ENCODE measurements at regions not wholly inside any gene's neighbourhood (a gene's known extent, or its start where the extent isn't known, plus 50 kb on each side); places are given as distances from the start of the nearest gene placed in this dataset.

DNA sequence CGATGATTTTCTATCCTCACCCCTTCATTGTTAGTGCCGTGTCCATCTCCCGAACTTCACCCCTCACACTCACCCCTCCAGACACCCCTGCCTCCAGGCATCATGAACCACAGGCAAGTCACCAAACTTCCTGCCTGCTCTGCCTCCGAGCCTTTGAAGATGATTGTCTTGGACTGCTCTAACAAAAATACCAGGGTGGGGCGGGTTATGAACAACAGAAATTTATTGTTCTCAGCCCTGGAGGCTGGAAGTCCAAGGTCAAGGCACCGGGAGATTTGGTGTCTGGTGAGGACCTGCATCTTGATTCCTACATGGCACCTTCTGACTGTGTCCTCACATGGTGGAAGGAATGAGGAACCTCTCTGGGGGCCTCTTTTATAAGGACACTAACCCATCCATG, 1508.3 kb downstream of the TBC1D22A start:
- DNase-seq (ENCODE audit: low read depth) = no peak

DNA sequence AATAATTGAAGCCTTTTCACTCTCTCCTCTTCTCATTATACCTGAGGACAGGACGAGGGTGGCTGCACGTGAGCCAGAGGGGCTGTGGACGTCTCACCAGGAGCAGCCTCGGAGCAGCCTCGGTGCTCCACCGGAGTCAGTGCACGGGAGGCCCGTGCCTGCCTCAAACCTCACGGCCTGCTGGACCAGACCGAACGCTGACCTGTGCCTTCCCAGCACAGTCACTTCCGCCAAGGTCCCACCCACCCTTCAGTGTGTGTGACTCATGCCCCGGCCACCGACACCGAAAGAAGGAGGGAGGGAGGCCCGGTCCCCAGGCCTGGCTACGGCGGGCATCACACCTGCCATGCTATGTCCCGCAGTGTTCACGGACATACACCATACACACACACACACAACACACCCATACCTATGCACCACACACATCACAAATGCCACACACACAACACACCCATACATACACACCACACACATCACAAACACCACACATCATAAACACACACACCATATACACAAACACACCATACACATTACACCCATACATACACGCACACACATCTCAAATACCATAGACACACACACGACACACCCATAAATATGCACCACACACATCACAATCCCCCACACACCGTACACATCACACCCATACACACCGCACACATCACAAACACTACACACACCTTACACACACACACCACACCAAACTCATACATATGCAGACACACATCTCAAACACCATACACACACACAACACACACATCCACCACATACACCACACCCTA, 1506.5 kb downstream of the TBC1D22A start:
- no peak for DNase-seq (ENCODE audit: low read depth)

DNA sequence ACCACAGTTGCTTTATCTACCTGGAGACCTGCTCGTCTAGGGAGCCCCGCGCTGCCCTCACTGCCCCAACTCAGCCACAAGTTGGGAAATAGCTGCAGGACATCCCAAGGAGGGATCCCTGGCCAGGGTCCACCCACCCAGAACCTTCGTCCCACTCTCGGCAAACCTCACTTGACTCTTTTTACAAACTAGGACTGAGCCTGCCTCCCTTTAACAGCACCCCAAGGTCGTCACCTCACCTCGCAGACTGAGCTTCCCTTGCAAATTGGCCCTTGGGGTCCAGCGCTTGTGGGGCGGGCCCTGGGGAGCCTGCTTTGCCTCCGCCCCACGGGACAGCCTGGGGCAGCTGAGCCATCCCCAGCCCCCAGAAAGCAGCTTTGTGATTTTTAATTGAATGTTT, 1505.8 kb downstream of the TBC1D22A start:
- DNase-seq (ENCODE audit: low read depth) = no peak

DNA sequence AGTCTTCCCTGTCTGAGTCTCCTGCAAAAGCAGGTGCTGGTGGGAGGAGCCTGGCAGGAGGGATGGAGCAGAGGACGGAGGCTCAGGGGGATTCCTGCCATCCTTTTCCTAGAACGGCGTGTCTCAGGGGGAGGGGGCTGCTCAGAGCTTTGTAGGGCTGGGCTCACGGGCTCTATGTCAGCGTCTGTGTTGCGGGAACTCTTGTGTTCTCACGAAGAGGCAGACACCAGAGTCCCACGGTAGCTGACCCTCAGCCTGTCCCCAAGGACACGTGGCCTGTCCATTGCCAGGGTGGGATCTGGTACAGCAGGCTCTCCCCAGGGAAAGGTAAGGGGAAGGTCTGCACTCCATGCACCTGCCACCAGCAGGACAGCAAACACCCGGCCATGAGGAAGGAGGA, 1505.2 kb downstream of the TBC1D22A start:
- DNase-seq (ENCODE audit: low read depth) = no peak

DNA sequence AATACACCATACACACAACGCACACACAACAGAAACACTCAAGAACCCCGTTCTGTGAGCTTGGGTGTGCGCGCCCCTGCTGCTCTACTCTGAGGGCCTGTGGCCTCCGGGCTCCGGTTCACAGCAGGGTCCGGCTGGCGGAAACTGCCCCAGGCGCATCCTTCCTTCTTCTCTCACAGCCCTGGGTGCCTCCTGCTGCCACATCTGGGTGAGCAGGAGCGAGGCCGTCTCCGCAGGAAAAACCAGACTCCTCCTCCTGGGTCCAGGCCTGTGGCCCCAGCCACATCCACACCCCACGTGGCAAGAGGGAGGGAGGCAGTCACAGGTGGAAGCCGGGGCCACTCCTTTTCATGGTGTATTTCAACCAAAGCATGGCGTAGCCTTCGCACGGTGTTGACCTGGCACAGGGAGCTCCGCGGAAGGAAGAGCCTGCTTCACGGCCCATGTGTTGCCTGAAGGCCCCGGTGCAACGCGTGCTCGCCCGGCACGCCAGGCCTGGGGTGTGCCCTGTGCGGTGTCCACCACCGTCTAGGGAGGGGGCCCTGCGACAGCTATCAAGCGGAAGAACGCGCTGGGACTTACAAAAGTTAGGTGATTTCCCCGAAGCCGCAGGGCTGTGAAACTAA, 1502.7 kb downstream of the TBC1D22A start:
- no peak for DNase-seq (ENCODE audit: low read depth)

DNA sequence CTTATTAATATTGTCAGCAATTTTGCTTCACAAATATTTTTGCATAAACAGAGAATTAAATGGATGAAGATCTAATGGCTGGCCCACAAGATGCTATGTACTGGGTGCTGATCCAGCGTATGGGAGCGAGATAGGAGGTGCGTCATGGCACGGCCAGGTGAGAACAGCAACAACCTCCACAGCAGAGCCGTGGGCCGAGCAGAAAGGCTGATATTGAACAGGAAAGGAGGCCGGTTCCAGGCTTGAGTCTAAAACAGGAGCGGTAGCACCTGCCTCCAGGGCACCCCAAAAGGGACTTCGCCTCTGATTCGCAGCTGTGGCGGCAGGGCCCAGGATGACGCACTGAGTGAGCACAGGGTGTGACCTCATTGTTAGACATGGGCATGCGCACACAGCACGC, 1502.1 kb downstream of the TBC1D22A start:
- DNase-seq (ENCODE audit: low read depth) = no peak

DNA sequence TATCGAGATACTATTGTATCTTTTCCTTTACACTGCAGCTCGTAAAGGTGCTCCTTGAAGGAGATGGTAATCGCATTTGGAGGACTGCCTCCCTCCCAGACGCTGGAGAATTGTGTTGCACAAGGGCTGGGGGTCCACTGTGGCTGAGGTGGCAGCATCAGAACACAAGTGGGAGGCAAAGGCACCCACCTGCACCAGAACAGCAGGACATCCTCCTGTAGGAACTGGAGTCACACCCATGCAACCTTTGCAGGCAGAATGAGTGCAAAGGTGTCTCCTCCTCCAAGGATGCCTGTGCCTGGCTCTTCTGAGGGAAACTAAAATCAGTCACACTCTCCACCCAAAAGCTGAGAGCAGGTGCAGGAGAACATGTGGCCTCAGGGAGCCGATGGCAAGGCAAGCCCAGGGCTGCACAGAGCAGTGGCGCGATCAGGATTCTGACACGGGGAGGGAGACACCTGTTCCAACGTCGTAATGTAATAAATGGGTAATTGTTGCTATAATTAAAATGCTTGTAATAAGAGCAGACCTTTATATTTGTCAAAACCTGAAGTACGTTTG, 1501.4 kb downstream of the TBC1D22A start:
- no peak for DNase-seq (ENCODE audit: low read depth)

DNA sequence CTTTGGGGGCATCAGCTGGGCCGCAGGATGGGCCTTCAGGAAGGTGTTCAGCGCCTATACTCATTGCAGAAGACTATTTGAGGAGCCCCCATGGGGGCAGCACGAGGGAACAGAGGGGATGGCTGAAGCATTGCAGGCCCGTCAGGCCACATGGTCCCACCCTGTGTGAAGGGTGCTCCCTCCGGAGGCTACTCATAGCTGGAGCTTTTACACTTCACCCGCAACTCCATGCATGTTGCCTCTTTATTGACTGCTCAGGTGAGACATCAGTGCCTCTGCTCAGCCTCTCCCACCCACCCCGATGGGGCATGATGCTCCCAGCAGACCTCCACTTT, 1500.9 kb downstream of the TBC1D22A start:
- no peak for DNase-seq (ENCODE audit: low read depth)

DNA sequence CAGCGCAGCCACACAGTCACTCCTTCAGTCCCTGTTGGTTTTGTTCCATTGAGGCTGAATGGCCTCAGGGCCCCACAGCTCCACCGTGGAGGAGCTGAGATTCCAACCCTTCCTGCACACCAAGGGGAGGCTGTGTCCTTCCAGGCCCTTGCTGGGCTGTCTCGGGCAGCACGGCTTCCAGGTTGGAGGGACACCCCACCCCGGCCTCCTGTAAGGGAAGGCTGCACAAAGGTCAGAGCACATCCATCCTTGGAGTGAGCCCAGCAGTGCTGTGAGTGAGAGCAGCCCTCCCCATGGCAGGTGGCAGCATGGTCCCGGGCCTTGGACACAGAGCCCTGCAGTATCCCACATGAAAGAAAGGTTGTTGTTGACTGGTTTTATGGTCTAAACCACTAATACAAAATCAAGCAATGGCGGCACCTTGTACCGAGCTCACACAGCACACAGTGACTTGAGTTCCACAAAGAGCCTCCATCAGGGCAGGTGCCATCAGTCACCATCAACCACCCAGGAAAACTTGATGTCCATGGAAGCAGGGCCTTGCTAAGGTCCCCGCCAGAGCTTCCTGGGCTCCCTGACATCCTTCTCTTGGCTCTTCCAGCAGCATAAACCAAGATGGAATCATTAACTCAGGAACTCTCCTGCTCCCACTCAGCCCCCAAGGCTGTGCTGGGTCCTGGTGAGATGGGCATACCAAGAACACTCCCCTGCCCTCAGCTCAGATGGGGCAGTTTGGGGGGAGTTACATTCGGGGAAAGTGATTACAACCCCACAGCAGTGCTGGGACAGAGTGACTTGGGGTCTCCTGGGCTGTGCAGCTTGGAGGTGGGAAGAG, 1500.4 kb downstream of the TBC1D22A start:
- no peak for DNase-seq (ENCODE audit: low read depth)

DNA sequence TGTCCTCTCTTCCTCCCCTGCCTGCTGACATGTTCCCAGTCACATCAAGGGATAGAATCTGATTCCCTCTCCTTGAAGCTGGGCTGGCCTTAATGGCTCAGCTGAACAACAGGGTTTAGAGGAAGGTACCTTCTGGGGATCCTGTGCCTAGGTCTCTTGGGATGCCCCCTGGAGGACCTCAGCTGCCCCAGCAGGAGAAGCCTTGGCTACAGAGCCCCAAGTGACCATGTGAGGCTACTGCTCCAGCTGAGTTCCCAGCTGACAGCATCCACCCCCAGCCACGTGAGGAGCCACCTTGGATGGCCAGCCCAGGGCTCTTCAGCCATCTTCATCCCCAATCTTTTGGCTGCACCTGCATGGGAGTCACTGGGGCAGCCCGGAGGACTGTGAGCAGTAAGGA, 1499.3 kb downstream of the TBC1D22A start:
- DNase-seq (ENCODE audit: low read depth) = no peak

DNA sequence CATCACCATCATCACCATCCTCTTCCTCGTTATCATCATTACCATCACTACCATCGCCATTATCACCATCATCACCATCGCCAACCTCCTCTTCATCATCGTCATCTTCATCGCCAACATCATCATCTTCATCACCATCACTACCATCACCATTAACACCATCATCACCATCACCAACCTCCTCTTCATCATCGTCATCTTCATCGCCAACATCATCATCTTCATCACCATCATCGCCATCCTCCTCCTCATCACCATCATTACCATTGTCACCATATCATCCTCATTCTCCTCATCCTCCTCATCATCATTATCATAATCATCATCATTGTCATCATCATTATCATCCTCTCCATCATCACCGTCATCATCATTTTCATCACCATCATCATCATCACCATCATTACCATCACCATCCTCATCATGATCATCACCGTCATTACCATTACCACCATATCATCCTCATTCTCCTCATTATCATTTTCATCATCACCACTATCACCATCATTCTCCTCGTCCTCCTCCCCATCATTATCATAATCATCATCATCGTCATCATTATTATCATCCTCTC, 1498.7 kb downstream of the TBC1D22A start:
- DNase-seq (ENCODE audit: low read depth) = no peak

DNA sequence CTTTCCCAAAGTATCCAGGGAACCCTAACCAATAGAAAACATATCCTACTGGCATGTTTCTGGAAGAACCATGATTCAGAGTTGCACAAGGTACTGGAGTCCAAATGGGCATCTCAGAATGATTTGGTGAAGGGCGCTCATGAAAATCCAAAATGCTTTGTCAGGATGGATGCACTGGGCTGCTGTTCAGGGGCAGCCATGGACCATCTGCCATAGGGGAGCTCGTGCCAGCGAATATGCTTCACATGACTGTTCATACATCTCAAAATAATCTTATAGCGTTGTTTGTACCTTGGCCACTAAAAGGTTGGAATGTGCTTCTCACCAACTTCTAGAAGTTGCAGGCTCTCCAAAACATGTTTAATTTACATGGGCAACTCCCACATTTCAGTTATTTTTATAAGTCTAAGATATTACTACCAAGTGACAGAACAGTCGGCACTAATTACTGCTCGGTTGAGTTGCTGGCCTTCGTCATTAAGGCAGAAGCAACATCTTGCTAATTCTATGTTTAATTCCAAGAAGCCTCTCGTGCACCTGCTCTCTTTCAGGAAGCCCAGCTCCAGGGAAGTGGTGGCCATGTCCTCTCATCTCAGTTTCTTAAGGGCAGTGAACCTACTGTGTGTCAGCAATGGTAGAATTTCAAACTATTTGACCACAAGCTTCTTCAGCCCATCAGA, 1497.7 kb downstream of the TBC1D22A start:
- no peak for DNase-seq (ENCODE audit: low read depth)

DNA sequence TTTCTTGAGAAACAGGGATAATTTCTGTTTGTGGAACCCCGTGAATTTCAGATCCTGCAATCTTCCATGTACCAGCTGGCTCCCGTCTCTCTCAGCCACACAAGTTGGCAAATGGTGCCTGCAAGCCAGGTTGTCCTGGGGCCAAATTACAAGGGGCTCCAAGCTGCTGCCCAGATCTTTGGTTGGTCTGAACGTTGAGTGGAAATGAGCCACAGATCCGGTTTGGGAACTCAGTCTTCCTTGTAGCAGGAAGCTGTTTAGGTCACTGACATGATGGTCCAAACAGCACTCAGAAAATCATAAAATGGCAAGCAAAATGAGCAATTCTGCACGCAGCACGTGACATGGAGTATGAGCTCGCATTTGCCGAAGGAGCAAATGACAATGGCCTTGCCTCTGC, 1496.4 kb downstream of the TBC1D22A start:
- no peak for DNase-seq (ENCODE audit: low read depth)

DNA sequence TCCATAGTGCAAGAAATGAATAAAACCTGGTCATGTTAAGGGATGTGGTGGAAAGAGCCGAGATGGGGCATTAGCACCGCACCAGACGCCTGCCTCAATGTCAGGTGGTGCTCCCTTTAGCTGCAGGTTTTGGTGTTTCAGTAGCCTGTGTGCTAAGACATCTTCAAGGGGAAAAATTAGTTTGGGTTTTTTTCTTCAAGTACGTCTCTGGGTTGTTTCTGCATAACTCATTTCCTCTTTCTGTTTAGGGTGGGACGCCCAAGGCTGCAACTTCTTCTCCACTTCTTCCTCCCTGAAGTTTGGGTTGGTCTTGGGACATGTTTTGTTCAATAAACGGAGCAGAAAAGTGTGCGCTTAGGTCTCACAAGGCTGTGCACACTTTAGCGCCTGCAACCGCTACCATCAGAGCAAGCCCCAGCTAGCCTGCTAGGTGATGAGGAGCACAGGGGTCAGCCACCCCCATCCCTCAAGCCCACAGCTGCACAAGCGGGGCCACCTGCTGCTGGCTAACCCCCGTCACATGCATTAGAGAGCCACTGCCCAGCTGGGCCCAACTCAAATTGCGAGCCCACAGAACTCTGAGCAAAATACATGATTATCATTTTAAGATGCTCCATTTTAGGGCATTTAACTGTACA, 1495.7 kb downstream of the TBC1D22A start:
- DNase-seq (ENCODE audit: low read depth) = no peak

DNA sequence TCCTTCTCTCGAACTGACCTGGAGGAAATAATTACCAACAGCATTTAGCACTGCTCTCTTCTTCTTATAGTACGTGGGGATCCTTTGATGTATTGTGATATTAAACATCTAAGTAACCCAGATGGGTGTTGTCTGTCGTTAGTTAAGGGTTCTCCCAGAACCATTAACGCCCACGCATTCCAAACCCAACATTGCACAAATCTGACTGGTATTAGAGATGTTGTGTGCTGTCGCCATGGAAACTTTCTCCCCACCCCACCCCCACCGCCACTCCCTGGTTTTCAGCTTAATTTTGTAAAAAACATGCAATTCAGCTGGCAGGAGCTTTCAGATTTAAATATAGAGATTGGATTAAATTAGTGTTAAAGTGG, 1495.2 kb downstream of the TBC1D22A start:
- DNase-seq (ENCODE audit: low read depth) = no peak

DNA sequence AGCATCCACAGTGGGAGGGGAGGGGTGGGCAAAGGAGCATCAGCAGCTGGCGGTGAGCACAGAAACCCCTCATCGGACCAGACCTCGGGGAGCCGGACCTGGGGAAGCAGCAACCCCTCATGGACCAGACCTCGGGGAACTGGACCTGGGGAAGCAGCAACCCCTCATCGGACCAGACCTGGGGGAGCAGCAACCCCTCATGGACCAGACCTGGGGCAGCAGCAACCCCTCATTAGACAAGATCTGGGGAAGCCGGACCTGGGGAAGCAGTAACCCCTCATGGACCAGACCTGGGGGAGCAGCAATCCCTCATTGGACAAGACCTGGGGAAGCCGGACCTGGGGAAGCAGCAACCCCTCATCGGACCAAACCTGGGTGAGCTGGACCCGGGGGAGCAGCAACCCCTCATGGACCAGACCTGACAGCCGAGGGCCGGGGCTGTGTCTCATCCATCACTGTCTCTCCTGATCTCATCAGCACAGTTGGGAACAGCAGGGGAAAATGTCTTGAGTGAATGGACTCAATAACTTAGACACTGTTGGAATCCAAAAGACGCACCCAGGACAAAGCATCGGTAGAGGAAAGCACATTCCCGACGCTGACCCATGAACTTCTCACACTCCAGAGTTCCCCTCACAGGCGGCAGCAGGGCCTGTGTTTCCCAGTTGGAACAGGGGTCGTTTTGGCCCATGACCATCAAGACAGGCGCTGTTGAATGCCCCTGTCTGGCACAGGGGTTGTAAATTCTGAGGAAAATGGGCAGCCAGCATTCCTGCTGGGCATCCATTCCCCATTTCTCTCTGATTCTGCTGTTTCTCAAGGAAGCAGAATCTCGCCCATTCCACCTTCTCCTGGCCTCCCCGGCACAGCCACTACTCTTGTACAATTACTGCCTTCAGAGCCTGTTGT, 1494.6 kb downstream of the TBC1D22A start:
- no peak for DNase-seq (ENCODE audit: low read depth)

DNA sequence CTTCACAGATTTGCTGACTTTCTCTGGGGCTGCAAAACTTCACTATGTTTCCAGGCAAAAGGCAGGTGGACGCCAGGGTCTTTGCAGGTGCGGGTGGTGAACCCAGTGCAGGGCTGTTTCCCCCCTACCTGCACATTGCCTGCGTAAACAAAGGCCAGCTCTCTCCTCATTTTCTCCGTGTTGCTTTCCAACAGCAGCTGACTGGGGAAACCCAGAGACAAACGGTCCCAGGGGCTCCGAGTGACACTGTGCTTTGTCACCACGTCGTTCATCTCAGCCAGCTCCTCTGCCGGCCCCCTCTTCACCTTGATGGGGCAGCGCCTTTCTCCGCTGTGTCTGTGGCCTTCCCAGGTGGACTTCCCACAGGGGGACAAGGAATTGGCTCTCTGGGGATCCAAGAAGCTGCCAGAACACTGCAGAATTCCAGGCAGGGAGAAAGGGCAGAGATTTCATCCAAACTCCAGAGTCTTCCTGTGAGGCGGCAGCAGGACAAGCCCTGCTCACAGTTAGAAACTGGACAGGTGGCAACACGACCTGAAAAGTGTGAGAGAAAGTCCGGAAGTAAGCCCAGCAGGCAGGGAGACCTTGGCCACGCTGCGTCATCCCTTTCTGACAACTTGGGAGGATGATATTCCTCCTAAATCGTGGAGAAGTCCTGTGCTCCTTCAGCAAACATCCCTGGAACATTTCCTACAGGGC, 1493.7 kb downstream of the TBC1D22A start:
- no peak for DNase-seq (ENCODE audit: low read depth)

DNA sequence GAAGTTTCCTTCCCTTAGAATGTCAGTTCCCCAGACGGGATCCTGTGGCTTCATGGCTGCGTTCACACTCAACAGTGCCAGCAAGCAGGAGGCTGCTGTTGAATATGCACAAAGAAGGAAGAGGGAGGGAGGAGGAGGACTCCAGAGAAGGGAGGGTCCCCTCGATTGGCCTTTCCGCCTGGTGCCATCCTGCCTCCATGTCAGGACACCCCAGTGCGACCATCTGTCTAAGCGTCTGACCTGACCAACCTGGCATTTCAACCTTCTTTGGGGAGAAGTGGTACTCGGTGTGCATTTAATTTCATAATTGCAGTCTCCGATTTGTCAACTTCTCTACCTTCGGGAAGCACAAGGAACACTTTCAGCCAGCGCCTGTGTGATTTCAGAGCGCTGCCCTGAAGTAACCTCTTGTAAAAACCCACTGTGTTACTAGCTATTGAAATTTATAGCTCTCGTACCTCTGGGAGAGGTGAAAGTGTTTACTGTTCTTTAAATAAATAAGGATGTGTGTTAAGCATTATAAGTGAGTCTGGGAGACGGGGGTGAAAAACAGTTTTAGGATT, 1491.9 kb downstream of the TBC1D22A start:
- DNase-seq (ENCODE audit: low read depth) = no peak

DNA sequence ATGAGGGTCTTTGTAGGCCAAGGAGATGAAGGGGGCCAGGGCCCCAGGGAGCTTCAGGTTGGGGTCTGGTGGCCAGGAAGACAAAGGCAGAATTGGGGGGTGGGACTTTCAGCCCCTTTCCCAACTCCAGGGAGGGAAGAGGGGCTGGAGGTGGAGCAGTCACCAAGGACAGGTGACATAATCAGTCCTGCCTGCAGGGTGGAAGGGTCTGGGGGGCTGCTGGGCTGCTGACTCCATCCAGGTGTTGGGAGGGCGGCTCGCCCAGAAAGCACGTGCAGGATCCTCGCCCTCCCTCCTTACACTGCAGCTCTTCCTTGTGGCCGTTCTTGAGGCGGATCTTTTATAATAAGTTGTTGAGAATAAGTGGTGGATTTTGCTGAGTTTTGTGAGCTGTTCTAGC, 1491.1 kb downstream of the TBC1D22A start:
- no peak for DNase-seq (ENCODE audit: low read depth)

All from non-pigmented ciliary epithelial cell (primary cell).